GM21529 (cell line): ENCODE measurements at regions not wholly inside any gene's neighbourhood (a gene's known extent, or its start where the extent isn't known, plus 50 kb on each side); places are given as distances from the start of the nearest gene placed in this dataset.
A peak's percentile ranks its signal among the peaks of the same experiment; 100 is the strongest.
"Not testable (repeated sequence)": the region's sequence is repeated elsewhere in the genome, so short reads cannot be mapped to it uniquely, and the experiment has no call there.

Experiments used
- ATAC-seq: cut with Tn5 transposase; IDR thresholded peaks from one replicate; pipeline ENCODE4 v1.9.1; 2021; ENCODE audit not compliant: unreplicated experiment

DNA sequence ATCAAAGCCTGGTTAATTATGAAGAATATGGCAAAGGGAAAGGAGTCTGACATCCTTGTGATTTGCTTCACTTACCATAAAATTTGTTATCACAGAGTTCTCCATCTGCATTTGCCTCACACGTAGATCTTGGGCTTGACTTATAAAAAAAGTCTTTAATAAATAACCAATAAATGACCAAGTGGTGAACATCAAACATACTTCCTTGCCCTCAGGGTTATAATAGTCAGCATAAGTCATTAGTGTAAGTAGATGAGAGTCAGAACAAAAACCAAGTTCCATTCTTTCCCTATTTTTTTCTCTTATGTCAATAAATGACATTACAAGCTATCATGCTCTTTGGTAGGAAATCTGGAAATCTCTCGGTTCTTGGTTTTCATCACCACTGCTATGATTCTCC is 635.4 kb upstream of the ATXN7L3B start:
- no peak for ATAC-seq

DNA sequence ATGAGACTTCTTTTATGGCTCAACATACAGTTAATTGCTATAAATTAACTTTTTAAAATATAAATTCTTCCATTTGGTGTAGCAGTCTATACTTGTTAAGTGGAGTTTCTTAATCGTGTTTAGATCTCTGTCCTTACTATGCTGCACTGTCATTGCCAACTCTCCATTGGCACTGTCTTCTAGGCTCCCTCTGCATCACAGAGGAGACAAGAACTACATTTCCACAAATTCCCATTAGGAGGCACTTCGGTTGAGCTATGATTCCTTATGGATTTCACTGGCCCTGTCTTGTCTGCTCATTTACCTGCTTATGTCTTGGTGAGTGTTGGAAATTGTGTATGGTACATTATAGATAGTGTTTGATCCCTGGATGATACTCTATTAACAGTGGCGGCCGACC is 630.9 kb upstream of the ATXN7L3B start:
- no peak for ATAC-seq

DNA sequence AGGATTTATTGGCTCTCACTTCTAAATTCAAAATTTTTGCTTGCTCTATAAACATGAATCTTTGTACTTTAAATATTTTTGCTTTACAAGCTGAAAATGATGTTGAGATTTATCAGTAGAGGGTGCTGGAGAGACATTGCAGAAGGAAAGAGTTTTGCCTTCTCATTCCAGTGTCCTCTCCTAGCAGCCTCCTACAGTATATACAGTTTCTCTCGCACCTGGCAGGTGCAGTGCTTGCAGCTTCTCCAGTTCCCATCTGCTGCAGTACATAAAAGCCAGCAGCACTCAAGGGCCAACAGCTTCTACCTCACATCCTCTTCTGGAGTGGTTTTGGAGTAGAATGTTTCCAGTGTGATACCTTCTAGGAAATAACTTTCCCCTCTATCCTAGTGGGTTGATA is 601.8 kb upstream of the ATXN7L3B start:
- no peak for ATAC-seq

DNA sequence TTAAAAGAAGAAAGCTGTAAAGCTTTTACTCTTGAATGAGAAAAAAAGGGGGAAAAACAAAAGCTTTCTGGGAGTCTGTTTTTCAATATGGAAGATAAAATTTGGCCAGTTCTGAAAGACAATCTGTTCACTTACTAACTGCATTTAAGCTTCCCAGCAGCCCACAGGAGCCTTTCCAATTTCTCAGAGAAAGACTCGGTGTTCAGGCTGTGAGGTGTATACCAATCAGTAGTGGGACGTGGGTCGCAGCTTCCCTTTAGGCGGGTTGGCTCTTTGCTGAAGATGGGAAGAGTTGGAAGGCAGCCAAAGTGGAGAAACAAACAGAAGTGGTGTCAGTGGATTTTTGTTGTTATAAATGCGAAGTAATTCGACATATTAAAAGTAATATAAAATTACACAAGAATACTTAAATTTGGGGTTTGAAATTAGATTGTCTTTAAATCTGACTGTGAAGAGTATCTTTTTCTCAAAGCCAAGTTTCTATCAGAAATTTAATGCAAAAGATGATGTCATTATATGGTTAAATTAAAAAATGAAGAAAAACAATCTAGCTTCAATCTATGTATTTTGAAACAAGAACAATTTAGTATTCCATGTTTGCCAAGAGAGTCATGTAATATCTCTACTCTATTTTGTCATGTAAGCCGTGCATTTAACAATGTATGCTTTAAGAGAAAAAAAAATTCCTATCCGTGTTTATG is 590.2 kb upstream of the ATXN7L3B start:
- ATAC-seq: no peak

DNA sequence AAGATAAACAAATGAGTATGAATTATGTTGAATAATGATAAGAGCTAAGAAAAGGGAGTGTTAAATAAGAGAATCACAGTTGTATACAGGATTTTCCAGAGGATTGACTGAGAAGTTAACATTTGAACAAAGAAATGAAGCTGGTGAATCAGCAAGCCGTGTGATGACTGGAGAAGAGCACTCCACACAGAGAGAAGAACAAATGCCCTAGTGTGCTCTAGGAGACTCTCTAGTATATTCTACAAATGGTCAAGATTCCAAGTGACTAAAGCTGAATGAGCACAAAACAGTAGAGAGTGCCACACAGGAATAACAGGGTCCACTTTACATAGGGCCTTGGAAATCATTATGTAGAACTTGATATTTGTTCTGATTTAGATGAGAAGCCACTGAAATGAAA is 587.1 kb upstream of the ATXN7L3B start:
- ATAC-seq: no peak

DNA sequence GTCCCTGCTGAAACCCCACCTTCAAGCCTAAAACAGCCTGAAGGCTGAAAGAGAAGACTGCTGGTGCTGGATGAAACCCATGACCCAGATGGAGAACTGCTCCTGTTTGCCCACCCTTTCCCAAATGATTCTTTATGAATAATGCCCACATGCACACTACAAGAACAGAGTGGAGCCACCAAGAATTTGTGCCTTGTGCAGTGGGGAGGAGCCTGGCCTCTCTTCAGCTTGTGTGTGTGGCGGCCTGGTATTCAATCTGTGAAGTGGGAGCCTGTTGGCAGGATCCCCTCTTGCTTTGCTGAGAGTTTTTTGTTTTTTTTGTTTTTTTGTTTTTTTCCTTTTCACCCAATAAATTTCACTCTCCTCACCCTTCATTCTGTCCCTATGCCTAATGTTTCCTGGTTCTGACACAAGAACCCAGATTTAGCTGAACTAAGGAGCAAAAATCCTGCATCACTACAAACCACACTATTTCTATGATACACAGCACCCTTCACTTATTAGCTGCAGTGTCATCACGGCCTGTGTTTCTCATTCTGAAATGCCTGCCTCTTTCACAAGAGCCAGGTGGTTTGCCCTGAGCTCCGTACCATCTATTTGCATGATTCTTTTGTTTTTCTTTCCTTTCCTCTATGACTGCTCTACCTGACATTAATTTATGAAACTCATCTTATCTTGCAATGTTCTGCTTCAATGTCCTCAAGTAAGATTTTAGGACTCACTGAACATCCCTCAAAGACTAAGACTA is 585.5 kb upstream of the ATXN7L3B start:
- ATAC-seq: no peak

DNA sequence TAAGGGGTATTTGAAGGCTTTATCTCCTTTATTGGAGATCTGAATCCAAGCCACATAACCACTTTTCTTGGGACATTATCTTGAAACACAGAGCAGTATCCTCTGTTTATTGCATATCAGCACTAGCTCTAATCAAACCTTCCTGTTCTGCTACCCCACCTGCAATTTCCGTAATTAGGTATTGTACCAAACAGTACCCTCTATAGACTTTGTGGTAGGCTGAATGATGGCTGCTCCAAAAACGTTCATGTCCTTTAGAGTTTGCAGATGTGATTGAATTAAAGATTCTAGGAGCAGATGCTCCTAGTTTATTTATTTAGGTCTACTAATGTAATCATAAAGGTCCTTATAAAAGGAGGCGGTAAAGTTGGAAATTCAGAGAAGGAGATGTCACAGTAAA is 573.0 kb upstream of the ATXN7L3B start:
- no peak for ATAC-seq

DNA sequence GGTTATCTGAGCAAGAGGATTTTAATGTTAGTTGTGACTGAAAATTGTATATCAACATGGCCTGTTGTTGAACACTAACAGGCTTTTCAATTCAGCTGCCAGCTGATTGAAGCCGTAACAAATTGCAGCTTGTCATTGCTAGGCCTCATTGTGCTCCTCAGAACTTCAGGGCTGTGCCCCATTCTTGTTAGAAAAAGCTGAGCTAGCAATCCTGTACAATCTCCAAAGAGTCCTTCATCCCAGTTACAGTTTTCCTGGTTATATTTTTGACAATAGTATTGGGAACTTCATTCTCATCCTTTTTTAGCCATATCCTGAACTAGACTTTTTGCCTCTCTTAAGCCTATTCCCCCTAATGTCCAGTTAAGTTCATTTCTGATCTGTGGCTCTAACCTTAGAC is 564.1 kb upstream of the ATXN7L3B start:
- ATAC-seq: no peak

DNA sequence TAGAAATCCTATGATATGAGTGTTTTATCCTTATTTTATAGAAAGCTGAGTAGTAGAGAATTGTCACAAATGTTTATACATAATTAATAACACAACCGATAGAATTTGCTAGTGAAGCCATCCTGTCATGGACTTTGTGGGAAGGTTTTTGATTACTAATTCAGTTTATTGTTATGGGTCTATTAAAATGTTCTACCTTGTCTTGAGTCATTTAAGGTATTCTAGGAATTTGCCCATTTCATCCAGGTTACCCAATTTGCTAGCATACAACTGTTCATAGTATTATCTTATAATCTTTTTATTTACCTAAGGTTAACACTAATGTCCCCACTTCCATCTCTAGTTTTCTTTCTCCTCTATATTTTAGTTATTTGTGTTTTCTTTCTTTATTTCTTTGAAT is 553.1 kb upstream of the ATXN7L3B start:
- ATAC-seq: no peak

DNA sequence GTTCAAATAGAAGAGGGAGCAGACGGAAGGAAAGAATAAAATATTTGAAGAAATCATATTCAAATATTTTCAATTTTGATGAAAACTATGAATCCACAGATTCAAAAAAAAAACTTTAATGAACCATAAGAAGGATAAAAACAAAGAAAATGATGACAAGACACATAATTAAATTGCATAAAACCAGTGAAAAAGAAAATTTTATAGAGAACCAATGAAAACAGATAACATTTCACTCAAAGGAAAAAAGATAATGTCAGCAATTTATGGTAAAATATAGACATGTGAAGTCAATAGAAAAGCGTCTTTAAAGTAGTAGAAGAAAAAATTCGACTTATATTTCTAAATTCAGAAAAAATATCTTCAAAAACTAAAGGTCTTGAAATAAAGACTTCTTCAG is 546.5 kb upstream of the ATXN7L3B start:
- no peak for ATAC-seq

DNA sequence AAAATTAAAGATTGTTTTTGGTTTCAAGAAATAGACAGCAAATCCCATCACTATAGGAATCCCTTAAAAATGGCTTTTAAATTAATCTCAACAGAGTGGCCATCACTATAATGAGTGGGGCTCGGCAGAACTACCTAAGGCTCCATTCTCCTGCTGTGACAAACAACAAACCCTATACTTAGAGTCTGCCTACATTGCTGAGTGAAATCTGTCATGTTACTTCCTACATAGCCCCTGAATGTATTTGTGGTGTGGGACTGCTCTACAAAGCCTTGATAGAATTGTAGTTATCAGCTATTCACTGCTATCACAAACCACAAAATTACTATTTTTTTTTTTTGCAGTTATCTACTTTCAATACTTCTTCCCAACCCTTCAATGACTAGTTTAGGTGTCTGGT is 538.7 kb upstream of the ATXN7L3B start:
- ATAC-seq: no peak

DNA sequence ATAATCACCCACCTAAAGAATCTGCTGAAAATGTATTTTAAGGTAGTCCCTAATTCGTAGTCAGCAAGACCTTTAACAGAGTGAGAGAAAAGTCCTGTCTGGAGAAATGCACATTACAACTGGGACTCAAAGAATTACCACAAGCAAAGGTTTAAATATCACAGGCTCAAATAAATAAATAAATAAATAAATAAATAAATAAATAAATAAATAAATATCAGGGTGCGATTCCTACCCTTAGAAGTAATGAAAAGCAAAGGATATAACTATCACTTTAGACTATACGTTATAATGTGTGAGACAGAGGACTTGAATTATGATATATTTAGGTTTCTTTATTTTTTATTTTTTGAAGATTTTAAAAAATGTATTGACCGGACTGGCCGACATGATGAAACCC is 522.5 kb upstream of the ATXN7L3B start:
- ATAC-seq: no peak

DNA sequence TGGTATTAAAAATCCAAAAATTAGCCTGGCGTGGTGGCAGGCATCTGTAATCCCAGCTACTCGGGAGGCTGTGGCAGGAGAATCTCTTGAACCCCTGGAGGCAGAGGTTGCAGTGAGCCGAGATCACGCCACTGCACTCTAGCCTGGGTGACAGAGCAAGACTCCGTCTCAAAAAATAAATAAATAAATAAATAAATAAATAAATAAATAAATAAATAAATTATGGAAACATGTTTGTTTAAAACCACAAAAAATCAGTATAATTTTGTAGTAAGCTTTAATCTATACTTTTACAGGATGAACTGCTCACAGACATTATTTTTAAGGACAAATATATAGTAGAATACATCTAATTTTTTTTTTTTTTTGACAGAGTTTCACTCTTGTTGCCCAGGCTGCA is 521.3 kb upstream of the ATXN7L3B start:
- not testable (repeated sequence) for ATAC-seq

DNA sequence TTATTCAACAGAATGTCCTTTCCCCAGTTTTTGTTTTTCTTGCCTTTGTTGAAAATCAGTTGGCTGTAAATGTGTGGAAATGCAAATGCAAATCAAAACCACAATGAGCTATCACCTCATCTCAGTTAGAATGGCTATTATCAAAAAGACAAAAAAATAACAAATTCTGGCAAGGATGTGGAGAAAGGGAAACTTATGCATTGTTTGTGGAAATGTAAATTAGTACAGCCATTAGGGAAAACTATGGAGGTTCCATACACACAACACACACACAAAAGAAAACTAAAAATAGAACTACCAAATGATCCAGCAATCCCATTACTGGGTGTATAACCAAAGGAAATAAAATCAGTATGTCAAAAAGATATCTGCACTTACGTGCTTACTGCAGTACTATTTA is 518.8 kb upstream of the ATXN7L3B start:
- ATAC-seq: no peak

DNA sequence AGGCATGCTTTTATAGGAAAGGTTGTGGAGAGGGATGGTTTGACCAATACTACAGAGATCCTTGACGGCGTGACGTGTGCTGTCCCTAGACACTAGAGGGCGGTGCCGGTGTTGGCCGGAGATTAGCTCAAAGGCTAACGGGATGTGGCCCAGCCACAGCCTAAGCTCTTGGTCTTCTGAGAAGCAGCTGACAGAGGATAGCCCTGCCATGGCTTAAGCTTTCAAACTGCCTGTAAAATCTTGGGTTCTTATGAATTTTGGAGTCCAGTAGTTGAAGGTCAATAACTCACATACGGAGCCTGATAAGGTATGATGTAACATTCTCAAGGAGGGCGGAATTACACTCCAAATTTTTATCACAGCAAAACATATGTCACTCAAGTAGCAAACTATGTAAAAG is 515.7 kb upstream of the ATXN7L3B start:
- ATAC-seq: peak; percentile 97

DNA sequence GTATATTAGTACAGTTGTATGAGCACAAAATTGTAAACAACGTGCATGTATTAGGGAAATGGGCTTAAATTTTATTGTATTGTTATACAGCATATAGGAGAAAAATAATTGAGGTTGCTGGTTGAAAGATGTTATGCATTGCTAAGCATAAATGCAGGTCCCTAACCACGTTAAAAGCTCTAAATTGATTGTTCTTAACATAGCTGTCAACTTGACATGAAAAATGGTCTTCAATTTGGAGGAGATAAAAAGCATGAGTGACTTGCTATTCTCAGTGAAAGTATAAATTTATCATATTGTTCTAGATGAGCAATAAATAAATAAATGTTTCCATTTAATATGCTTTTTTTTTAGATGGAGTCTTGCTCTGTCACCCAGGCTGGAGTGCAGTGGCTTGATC is 506.6 kb upstream of the ATXN7L3B start:
- no peak for ATAC-seq

DNA sequence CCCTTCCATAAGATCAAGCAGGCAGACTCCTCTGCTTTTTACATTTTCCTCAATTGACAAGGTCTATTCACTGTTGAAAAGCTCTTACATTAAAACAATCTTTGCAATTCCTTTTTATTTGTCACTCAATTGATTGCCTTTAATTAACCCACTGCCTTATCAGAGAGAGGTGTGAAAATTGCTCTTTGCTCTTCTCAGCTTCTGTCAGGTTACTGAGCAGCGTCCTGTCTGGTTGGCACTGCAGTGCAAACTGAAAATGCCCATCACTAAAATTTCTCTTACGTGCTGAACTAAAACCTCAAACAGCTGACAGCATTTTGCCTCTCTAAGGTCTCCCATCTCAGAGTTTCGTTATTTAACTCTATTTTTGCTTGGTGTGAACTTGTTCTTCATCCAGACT is 504.1 kb upstream of the ATXN7L3B start:
- ATAC-seq: no peak

DNA sequence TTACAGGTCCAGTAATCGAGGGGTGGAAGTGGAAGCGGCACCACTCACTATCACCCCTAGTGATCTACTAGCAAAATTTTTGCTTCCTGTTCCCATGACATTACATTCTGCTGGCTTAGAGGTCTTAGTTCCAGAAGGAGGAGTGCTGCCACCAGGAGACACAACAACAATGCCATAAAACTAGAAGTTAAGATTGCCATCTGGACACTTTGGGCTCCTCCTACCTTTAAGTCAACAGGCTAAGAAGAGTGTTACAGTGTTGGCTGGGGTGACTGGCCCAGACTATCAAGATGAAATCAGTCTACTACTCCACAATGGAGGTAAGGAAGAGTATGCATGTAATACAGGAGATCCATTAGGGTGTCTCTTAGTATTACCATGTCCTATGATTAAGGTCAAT is 498.5 kb upstream of the ATXN7L3B start:
- not testable (repeated sequence) for ATAC-seq

DNA sequence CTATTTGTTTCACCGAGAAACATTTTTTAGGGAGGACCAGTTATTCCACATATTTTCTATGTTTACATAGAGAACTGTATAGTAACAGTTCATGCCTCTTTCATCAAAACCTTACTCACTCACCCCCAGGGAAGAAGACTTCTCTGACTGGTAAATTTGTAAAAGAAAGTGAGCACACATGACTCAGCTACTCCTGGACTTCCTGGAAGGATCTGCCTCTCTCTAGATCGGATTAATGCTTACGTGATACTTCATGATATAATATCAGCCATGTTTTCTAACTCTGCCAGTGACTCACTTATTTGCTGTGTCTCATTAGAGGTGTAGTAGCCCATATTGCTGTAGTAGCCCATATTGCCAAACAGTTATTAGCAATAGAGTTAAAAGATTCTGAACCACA is 494.3 kb upstream of the ATXN7L3B start:
- no peak for ATAC-seq

DNA sequence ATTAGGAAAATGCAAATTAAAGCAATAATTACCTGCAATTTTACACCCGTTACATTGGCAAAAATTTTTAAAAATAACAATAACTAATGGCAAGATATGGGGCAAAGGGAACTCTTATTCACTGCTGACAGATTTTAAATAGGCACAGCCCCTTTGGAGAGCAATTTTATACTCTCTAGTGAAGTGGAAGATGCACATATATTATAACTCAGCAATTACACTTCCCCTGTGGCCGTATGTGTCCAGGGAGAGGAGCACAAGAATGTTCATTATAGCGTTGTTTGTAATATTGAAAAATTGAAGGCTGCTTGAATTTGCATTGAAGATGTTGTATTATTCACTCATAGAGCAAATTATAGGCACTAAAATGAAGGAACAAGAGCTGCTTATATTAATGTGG is 488.3 kb upstream of the ATXN7L3B start:
- ATAC-seq: no peak

DNA sequence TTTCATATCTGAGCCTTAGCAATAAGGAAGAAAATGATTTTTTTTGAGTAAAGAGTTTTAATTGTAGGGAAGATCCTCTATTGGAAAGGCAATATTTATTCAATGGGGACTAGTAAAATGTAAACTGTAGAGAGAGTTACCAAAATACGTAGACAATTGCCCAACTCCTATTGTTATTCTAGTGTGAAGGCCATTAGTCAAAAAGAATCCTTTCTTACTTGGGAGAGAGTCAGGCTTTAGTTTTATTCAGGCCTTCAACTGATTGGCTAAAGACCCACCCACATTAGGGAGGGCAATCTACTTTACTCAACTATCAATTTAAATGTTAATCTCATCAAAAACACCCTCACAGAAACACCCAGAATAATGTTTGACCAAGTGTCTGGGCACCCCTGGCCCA is 485.8 kb upstream of the ATXN7L3B start:
- ATAC-seq: no peak

DNA sequence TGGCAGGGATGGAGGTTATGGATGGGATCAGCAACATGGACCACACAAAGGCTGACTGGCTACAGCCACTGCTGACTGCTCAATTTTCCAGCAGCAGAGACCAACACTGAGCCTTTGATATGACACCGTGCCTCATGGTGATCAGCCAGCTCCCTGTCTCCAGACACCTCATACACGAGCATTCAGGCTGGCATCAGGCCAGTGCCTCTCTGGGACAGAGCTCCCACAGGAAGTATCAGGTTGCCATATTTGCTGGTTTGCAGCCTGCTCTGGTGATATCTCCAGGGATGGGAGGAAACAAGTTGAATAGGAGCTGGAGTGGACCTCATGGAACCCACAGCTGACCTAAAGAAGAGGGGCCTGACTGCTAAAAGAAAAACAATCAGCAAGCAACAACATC is 471.2 kb upstream of the ATXN7L3B start:
- ATAC-seq: no peak

DNA sequence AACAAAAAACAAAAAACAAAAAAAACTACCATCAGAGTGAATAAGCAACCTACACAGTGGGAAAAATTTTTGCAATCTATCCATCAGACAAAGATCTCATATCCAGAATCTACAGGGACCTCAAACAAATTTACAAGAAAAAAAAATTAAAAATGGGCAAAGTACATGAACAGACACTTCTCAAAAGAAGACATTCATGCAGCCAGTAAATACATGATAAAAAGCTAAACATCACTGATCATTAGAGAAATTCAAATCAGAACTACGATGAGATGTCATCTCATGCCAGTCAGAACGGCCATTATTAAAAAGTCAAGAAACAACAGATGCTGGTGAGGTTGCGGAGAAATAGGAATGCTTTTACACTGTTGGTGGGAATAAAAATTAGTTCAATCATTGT is 466.5 kb upstream of the ATXN7L3B start:
- ATAC-seq: no peak
